ENCODE measurements at regions not wholly inside any gene's neighbourhood (a gene's known extent, or its start where the extent isn't known, plus 50 kb on each side); places are given as distances from the start of the nearest gene placed in this dataset.

DNA sequence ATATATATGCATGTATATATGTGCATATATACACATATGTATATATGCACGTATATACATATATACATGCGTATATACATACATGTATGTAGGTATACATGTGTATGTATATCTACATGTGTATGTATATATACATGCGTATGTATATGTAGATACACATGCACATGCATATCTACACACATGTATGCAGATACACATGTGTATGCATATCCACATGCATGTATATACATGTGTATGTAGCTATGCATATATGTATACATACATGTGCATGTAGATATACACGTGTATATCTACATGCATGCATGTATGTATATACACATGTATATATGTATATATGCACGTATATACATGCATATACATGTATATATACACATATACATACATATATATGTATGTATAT lies 95.8 kb upstream of the STEAP4 start:
- Mint-ChIP-seq H3K4me3 (no peak overlapping the region), H3K27me3 (no peaks in the 10 kb centered on the region), H3K4me1 (no peaks in the 10 kb centered on the region), H3K36me3 (ENCODE audit: low read depth) (no peaks in the 10 kb centered on the region), H3K27ac (no peak overlapping the region), H3K9me3 (no peaks in the 10 kb centered on the region)
- CTCF ChIA-PET: interaction anchor here (0.6 to 1.0 kb wide), 2 partner anchors 24 to 26 kb away, joined by 3 read pairs; no protein-coding TSS in a partner anchor
- POLR2A ChIA-PET: no interaction called here
- DNase-seq: no peak

DNA sequence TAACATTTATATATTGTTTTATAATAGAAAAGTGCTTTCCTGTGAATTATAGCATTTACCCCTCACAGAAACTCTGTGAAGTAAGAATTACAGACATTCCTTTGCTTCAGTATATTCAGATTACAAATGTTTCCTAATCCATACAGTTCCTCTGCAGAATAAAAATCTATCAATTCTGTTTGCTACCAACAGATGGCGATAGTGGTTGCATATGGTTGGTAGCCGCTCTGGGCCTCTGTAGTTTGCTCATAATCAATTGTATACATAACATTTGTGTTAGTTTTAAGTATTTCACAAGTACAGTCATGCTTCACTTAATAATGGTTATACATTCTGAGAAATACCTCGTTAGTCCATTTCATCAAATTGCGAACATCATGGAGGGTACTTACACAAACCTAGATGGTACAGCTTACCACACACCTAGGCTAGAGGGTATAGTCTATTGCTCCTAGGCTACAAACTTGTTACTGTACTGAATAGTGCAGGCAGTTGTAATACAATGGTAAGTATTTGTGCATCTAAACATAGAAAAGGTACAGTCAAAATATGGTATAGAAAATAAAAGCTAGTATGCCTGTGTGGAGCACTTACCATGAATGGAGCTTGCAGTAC lies 94.4 kb upstream of the STEAP4 start:
- peaks cover 5% of the 10 kb centered on the region for H3K4me1 Mint-ChIP-seq
- ChIA-PET CTCF (interaction anchor here (0.6 to 1.1 kb wide), 2 partner anchors 8 to 10 kb away, joined by 3 to 4 read pairs; no protein-coding TSS in a partner anchor), POLR2A (no interaction called here)
- DNase-seq: no peak
- H3K9me3 Mint-ChIP-seq: no peaks in the 10 kb centered on the region
- no peaks in the 10 kb centered on the region for H3K27me3 Mint-ChIP-seq
- H3K27ac Mint-ChIP-seq: no peak overlapping the region
- no peak overlapping the region for H3K4me3 Mint-ChIP-seq
- no peaks in the 10 kb centered on the region for H3K36me3 Mint-ChIP-seq (ENCODE audit: low read depth)

GRCh38 chr7:88399696-88400240 lies 93.1 kb upstream of the STEAP4 start:
- Mint-ChIP-seq H3K4me3 (no peak overlapping the region), H3K27me3 (no peaks in the 10 kb centered on the region), H3K4me1 (peaks cover 5% of the 10 kb centered on the region), H3K9me3 (no peaks in the 10 kb centered on the region), H3K36me3 (ENCODE audit: low read depth) (no peaks in the 10 kb centered on the region), H3K27ac (no peak overlapping the region)
- CTCF ChIA-PET: interaction anchor here (0.7 kb wide), 2 partner anchors 855 to 1466 kb away, joined by 3 read pairs; no protein-coding TSS in a partner anchor
- DNase-seq: no peak
- POLR2A ChIA-PET: no interaction called here

DNA sequence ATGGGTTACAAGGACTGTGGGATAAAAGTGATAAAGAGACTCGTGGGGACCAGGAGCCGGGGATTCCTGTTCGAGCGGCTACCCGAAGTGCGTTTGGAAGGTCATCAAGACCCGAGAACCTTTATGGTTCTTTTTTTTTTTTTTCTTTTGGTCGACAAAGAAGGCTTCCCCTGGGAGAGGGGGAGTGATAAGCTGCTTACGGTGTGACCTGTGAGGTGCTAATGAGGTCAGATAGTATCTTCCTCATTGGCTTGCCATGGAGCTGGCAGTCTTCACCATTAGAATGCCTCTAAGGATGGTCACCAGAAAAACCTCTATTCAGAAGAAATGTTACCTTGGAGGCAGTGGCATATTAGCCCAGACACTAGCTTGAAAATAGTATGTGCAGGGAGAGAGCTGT lies 92.3 kb upstream of the STEAP4 start:
- no peak for DNase-seq
- H3K36me3 Mint-ChIP-seq (ENCODE audit: low read depth): no peaks in the 10 kb centered on the region
- peaks cover 5% of the 10 kb centered on the region for H3K4me1 Mint-ChIP-seq
- ChIA-PET CTCF (interaction anchor here (0.7 kb wide), 3 partner anchors 855 to 1568 kb away, joined by 3 read pairs; no protein-coding TSS in a partner anchor), POLR2A (no interaction called here)
- no peaks in the 10 kb centered on the region for H3K9me3 Mint-ChIP-seq
- H3K27me3 Mint-ChIP-seq: no peaks in the 10 kb centered on the region
- H3K27ac Mint-ChIP-seq: no peak overlapping the region
- H3K4me3 Mint-ChIP-seq: no peak overlapping the region

GRCh38 chr7:88398459-88398858 lies 91.8 kb upstream of the STEAP4 start:
- Mint-ChIP-seq H3K4me3 (no peak overlapping the region), H3K9me3 (no peaks in the 10 kb centered on the region), H3K27ac (no peak overlapping the region), H3K36me3 (ENCODE audit: low read depth) (no peaks in the 10 kb centered on the region), H3K4me1 (peaks cover 5% of the 10 kb centered on the region), H3K27me3 (no peaks in the 10 kb centered on the region)
- ChIA-PET CTCF (interaction anchor here (0.7 kb wide), 1 partner anchor 1569 kb away, joined by 3 read pairs; no protein-coding TSS in a partner anchor), POLR2A (no interaction called here)
- DNase-seq: no peak

- H3K4me3 Mint-ChIP-seq: no peak overlapping the region
- ChIA-PET CTCF (no interaction called here), POLR2A (no interaction called here)
- no peaks in the 10 kb centered on the region for H3K9me3 Mint-ChIP-seq
- H3K36me3 Mint-ChIP-seq (ENCODE audit: low read depth): no peaks in the 10 kb centered on the region
- no peak for DNase-seq
- H3K4me1 Mint-ChIP-seq: peaks cover 5% of the 10 kb centered on the region
- no peaks in the 10 kb centered on the region for H3K27me3 Mint-ChIP-seq
- no peak overlapping the region for H3K27ac Mint-ChIP-seq
These were observed 90.2 kb upstream of the STEAP4 start for GRCh38 chr7:88396948-88397322.

GRCh38 chr7:88396295-88396947 lies 89.7 kb upstream of the STEAP4 start:
- CTCF ChIA-PET: no interaction called here
- H3K4me3 Mint-ChIP-seq: no peak overlapping the region
- H3K27me3 Mint-ChIP-seq: no peaks in the 10 kb centered on the region
- H3K9me3 Mint-ChIP-seq: no peaks in the 10 kb centered on the region
- no peaks in the 10 kb centered on the region for H3K36me3 Mint-ChIP-seq (ENCODE audit: low read depth)
- no peak overlapping the region for H3K27ac Mint-ChIP-seq
- DNase-seq: no peak
- POLR2A ChIA-PET: no interaction called here
- H3K4me1 Mint-ChIP-seq: peaks cover 5% of the 10 kb centered on the region

DNA sequence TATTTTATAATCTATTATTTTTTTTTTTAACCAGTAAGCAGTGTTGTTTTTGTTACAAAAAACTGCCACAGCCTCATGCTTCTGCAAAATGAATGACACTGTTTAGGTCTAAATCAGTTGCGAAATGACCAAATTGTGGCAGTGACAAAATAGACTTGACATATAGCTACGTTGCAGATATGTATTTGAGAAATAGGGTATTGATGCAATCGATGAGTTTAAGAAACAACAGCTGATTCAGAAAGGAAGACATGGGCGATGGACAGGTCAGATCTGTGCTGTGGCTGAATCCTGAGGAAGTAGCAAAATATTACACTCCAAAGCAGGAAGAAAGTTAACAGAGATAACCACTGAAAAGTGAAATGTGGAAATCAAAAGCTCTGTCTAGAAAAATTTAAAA lies 89.0 kb upstream of the STEAP4 start:
- Mint-ChIP-seq H3K27ac (no peak overlapping the region), H3K27me3 (no peaks in the 10 kb centered on the region), H3K36me3 (ENCODE audit: low read depth) (no peaks in the 10 kb centered on the region), H3K4me3 (no peak overlapping the region), H3K9me3 (no peaks in the 10 kb centered on the region), H3K4me1 (peaks cover 5% of the 10 kb centered on the region)
- ChIA-PET CTCF (no interaction called here), POLR2A (no interaction called here)
- no peak for DNase-seq

DNA sequence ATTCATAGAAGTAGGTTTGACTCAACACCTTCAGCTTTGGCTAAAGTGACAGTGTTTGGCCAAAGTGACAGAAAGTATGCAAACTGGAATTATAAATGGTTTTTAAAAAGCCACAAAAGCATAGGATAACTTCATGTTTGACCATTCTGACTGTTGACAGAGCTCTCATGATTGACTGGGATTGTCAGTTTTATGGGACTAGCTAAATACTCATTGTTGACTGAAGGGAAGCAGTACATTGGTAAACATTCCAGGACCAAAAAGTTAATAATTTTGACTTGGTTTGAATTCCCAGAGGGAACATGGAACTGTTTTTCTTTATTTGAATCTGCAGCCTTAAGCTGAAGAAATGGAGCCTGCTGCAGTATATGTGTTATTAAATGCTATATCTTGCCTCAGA lies 84.6 kb upstream of the STEAP4 start:
- ChIA-PET CTCF (interaction anchor here (1.0 kb wide), 1 partner anchor 10 kb away, joined by 4 read pairs; no protein-coding TSS in a partner anchor), POLR2A (no interaction called here)
- DNase-seq: no peak
- Mint-ChIP-seq H3K9me3 (no peaks in the 10 kb centered on the region), H3K36me3 (ENCODE audit: low read depth) (no peaks in the 10 kb centered on the region), H3K27ac (no peak overlapping the region), H3K27me3 (peaks cover 4% of the 10 kb centered on the region), H3K4me1 (peaks cover 12% of the 10 kb centered on the region), H3K4me3 (no peak overlapping the region)

- no peaks in the 10 kb centered on the region for H3K36me3 Mint-ChIP-seq (ENCODE audit: low read depth)
- ChIA-PET CTCF (no interaction called here), POLR2A (no interaction called here)
- H3K4me1 Mint-ChIP-seq: peaks cover 11% of the 10 kb centered on the region
- H3K27ac Mint-ChIP-seq: no peak overlapping the region
- H3K27me3 Mint-ChIP-seq: peaks cover 4% of the 10 kb centered on the region
- no peak for DNase-seq
- H3K9me3 Mint-ChIP-seq: no peaks in the 10 kb centered on the region
- H3K4me3 Mint-ChIP-seq: no peak overlapping the region
These were observed 80.7 kb upstream of the STEAP4 start for GRCh38 chr7:88387368-88387767.

- Mint-ChIP-seq H3K9me3 (no peaks in the 10 kb centered on the region), H3K27ac (no peak overlapping the region), H3K27me3 (peaks cover 4% of the 10 kb centered on the region), H3K4me1 (peaks cover 11% of the 10 kb centered on the region), H3K36me3 (ENCODE audit: low read depth) (no peaks in the 10 kb centered on the region), H3K4me3 (no peak overlapping the region)
- no peak for DNase-seq
- ChIA-PET POLR2A (interaction anchor here (0.6 kb wide), 1 partner anchor 656 kb away, joined by 3 read pairs; no protein-coding TSS in a partner anchor), CTCF (no interaction called here)
These were observed 80.0 kb upstream of the STEAP4 start for GRCh38 chr7:88386665-88387156.

DNA sequence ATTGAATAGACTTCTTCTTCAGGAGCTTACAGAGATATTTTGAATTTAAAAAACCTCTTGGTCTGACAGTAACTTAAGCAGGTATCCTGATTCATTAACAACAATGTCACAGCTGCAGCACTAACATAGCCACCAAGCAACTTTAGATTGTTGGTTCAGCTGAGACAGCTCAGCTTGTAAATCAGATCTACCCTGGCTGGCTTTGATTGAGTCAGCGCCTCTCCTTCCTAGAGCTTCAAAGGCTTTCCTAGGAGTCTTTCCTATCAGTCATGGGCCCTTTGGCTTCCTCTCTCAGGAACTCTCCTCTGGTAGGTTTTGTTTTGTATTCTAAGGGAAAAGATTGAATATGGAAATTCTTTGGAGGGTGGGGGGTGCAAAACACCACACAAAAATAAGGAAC lies 70.7 kb upstream of the STEAP4 start:
- DNase-seq: no peak
- CTCF ChIA-PET: interaction anchor here (0.7 kb wide), 1 partner anchor 25 kb away, joined by 3 read pairs; no protein-coding TSS in a partner anchor
- Mint-ChIP-seq H3K36me3 (ENCODE audit: low read depth) (no peaks in the 10 kb centered on the region), H3K27me3 (peaks cover 4% of the 10 kb centered on the region), H3K4me3 (no peak overlapping the region), H3K4me1 (no peaks in the 10 kb centered on the region), H3K27ac (no peak overlapping the region), H3K9me3 (peaks cover under 1% of the 10 kb centered on the region)
- POLR2A ChIA-PET: no interaction called here

GRCh38 chr7:88368686-88369085 lies 62.0 kb upstream of the STEAP4 start:
- Mint-ChIP-seq H3K4me1 (no peaks in the 10 kb centered on the region), H3K9me3 (peaks cover 2% of the 10 kb centered on the region), H3K27ac (no peak overlapping the region), H3K27me3 (peaks cover 5% of the 10 kb centered on the region), H3K4me3 (no peak overlapping the region), H3K36me3 (ENCODE audit: low read depth) (no peaks in the 10 kb centered on the region)
- POLR2A ChIA-PET: no interaction called here
- CTCF ChIA-PET: no interaction called here
- DNase-seq: no peak

DNA sequence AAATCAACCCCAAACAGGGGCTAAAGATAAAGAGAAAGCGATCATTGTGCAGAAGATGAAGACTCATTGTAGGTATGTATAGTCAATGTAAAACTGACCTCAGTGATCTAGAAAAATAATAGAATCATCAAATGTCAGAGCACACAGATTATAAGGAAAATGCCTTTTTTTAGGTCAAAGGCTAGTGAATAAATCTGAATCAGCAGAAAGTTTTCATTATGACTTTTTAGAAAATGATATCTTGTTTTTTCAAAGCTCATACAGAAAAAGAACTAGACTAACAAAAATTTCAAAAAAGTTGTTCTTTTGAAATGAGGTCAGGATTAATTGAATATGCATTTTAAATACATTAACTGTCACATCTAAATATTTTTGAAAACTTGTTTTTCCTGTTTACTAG lies 60.2 kb upstream of the STEAP4 start:
- Mint-ChIP-seq H3K36me3 (ENCODE audit: low read depth) (no peaks in the 10 kb centered on the region), H3K9me3 (no peaks in the 10 kb centered on the region), H3K27ac (no peak overlapping the region), H3K27me3 (peaks cover 3% of the 10 kb centered on the region), H3K4me3 (no peak overlapping the region), H3K4me1 (no peaks in the 10 kb centered on the region)
- no peak for DNase-seq
- ChIA-PET POLR2A (no interaction called here), CTCF (no interaction called here)
